Fibroblast of lung (primary cell): ENCODE measurements at regions not wholly inside any gene's neighbourhood (a gene's known extent, or its start where the extent isn't known, plus 50 kb on each side); places are given as distances from the start of the nearest gene placed in this dataset.

Experiments used
- DNase-seq, 2 donors: peaks; one replicate each; pipeline versions ENCODE4 v3.0.0 to v3.0.0-alpha.2; 2010; ENCODE audit warnings: low read depth in 2 of 2
- H2AFZ ChIP-seq: 2 replicates; pipeline ENCODE4 v1.5.1; 2012; ENCODE audit warnings: low read length, control low read depth, inconsistent platforms
- H3K27ac ChIP-seq: 2 replicates; pipeline ENCODE4 v1.5.1; 2011; ENCODE audit warnings: low read length, control low read depth; ENCODE audit not compliant: insufficient read depth
- H3K27me3 ChIP-seq: 2 replicates; pipeline ENCODE4 v1.5.1; 2011; ENCODE audit warnings: mild to moderate bottlenecking, low read length; ENCODE audit not compliant: control insufficient read depth, insufficient read depth
- H3K36me3 ChIP-seq: 2 replicates; pipeline ENCODE4 v1.5.1; 2011; ENCODE audit warnings: low read length; ENCODE audit not compliant: control insufficient read depth, insufficient read depth
- H3K4me1 ChIP-seq: 2 replicates; pipeline ENCODE4 v1.5.1; 2011; ENCODE audit warnings: low read length; ENCODE audit not compliant: control insufficient read depth, insufficient read depth; ENCODE audit errors: extremely low read depth
- H3K4me2 ChIP-seq: 2 replicates; pipeline ENCODE4 v1.5.1; 2011; ENCODE audit warnings: low read length, control low read depth; ENCODE audit not compliant: insufficient read depth; ENCODE audit errors: extremely low read depth
- H3K4me3 ChIP-seq, 4 experiments: fragments of 200-600 bp in 1 of 4; sonication (generic) in 1 of 4; replicated peaks in 1 of 4; 2 replicates each; pipeline ENCODE4 v1.5.1; 2011 to 2016; ENCODE audit warnings: low read length in 4 of 4, low read depth in 3 of 4, mild to moderate bottlenecking in 3 of 4, control low read depth in 2 of 4, inconsistent platforms in 1 of 4, mixed read lengths in 1 of 4; ENCODE audit not compliant: insufficient read depth in 1 of 4; ENCODE audit errors: control extremely low read depth in 1 of 4
- H3K79me2 ChIP-seq: 2 replicates; pipeline ENCODE4 v1.5.1; 2012; ENCODE audit warnings: mild to moderate bottlenecking, low read length, inconsistent platforms; ENCODE audit not compliant: control insufficient read depth, insufficient read depth
- H3K9ac ChIP-seq: 2 replicates; pipeline ENCODE4 v1.5.1; 2011; ENCODE audit warnings: mild to moderate bottlenecking, low read length, control low read depth; ENCODE audit not compliant: insufficient read depth
- H3K9me3 ChIP-seq: 2 replicates; pipeline ENCODE4 v1.5.1; 2012; ENCODE audit warnings: low read depth, low read length; ENCODE audit not compliant: control insufficient read depth, insufficient read depth
- H4K20me1 ChIP-seq: 2 replicates; pipeline ENCODE4 v1.5.1; 2011; ENCODE audit warnings: low read length; ENCODE audit not compliant: control insufficient read depth, insufficient read depth; ENCODE audit errors: extremely low read depth
- EZH2 ChIP-seq: IDR thresholded peaks from 2 replicates; pipeline ENCODE4 v1.5.1; 2012; ENCODE audit warnings: low read length, control low read depth, mild to moderate bottlenecking; ENCODE audit errors: missing control alignments
- TF ChIP-seq, protein P1 (sequence below), 2 donors: IDR thresholded peaks in 1 of 2; conservative IDR thresholded peaks in 1 of 2; 1 replicate in 1 of 2; 2 replicates in 1 of 2; pipeline ENCODE4 v1.5.1; 2011 to 2012; ENCODE audit warnings: low read length in 2 of 2, control low read depth in 1 of 2, inconsistent platforms in 1 of 2, low read depth in 1 of 2, mild to moderate bottlenecking in 1 of 2

DNA sequence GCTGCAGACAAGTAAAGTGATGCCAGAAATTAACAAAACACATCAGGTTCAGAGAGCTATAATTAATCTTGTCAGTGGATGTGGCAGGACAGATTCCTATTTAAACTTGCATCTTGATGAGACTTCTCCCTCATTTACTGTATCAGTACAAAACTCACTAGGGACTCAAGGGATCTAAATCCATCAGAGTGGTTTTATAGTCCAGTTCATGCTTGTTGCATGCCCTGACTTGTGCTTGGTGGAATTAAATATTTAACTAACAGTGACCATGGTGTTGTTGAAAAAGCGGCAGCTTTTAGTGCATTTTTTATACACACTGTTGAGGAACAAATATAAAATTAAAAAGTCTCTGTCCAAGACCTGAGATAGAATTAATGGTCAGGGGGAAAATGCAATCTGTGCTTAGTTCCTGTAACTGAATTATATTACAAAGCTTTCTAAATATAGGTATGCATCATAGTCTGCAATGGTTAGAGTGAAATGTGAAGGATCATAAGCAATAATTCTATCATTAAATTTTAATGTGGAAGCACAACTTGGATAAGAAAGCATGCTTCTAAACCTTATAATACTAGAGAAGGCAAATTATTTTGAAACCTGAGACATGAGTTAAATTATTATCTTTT, 1475.5 kb upstream of the TENM4 start:
- Histone ChIP-seq H3K9me3 (no peaks in the 10 kb centered on the region), H3K4me3 (no peak overlapping the region), H4K20me1 (no peaks in the 10 kb centered on the region), H2AFZ (no peak overlapping the region), H3K79me2 (no peaks in the 10 kb centered on the region), H3K27me3 (no peaks in the 10 kb centered on the region), H3K36me3 (no peaks in the 10 kb centered on the region), H3K4me2 (no peak overlapping the region), H3K9ac (no peak overlapping the region), H3K27ac (no peak overlapping the region), H3K4me1 (no peaks in the 10 kb centered on the region)
- DNase-seq: no peak
- TF ChIP-seq, protein P1, sequence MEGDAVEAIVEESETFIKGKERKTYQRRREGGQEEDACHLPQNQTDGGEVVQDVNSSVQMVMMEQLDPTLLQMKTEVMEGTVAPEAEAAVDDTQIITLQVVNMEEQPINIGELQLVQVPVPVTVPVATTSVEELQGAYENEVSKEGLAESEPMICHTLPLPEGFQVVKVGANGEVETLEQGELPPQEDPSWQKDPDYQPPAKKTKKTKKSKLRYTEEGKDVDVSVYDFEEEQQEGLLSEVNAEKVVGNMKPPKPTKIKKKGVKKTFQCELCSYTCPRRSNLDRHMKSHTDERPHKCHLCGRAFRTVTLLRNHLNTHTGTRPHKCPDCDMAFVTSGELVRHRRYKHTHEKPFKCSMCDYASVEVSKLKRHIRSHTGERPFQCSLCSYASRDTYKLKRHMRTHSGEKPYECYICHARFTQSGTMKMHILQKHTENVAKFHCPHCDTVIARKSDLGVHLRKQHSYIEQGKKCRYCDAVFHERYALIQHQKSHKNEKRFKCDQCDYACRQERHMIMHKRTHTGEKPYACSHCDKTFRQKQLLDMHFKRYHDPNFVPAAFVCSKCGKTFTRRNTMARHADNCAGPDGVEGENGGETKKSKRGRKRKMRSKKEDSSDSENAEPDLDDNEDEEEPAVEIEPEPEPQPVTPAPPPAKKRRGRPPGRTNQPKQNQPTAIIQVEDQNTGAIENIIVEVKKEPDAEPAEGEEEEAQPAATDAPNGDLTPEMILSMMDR (conservative IDR thresholded peaks at IDR 0.05 in 1 of 2, IDR thresholded peaks at IDR 0.05 in 1 of 2; ENCODE audit: low read depth in 1 of 2, low read length in 2 of 2): no peak
- no peak for TF ChIP-seq EZH2

DNA sequence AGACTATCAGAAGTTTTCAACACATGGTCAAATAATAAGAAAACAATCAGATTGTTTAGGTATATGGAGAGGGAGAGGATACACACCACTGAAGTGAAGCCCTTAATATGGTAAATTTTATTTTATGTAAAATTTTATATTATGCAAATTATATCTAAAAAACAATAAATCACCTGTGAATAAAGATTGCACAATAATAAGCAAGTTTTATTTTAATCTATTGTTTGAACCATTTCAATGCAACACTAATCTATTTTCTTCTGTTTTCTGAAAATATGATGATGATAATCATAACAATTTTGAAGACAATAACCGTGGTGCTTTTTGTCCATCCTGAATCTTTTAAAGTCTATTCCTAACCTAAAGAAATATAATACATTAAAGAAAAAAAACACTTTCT, 1473.5 kb upstream of the TENM4 start:
- Histone ChIP-seq H3K9me3 (no peaks in the 10 kb centered on the region), H3K36me3 (no peaks in the 10 kb centered on the region), H3K27ac (no peak overlapping the region), H3K27me3 (no peaks in the 10 kb centered on the region), H3K4me2 (no peak overlapping the region), H4K20me1 (no peaks in the 10 kb centered on the region), H3K79me2 (no peaks in the 10 kb centered on the region), H3K9ac (no peak overlapping the region), H3K4me1 (no peaks in the 10 kb centered on the region), H3K4me3 (no peak overlapping the region), H2AFZ (no peak overlapping the region)
- DNase-seq: no peak
- TF ChIP-seq, protein P1 (conservative IDR thresholded peaks at IDR 0.05 in 1 of 2, IDR thresholded peaks at IDR 0.05 in 1 of 2; ENCODE audit: low read depth in 1 of 2, low read length in 2 of 2): no peak
- TF ChIP-seq EZH2: no peak

DNA sequence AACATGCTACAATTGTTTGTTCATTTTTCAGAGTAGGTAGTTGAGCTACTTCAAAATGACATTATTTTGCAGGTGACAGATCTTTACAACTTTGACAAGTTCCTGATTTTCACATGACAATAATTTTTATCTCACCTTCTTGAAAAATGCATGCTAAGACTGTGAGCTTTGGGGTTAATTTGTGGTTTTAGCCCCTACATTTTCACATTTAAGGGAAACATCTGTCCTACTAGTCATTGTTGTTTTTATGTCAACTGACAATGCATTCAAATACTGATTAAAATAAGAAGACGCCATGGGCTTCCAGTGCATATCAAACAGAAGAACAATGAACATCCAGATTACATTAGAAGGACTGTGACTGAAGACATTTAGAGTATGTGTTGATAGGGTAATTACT, 1470.8 kb upstream of the TENM4 start:
- H3K4me1 ChIP-seq: no peaks in the 10 kb centered on the region
- H3K9ac ChIP-seq: no peak overlapping the region
- H3K4me3 ChIP-seq: no peak overlapping the region
- no peaks in the 10 kb centered on the region for H3K79me2 ChIP-seq
- H3K27me3 ChIP-seq: no peaks in the 10 kb centered on the region
- no peaks in the 10 kb centered on the region for H3K36me3 ChIP-seq
- TF ChIP-seq, protein P1 (conservative IDR thresholded peaks at IDR 0.05 in 1 of 2, IDR thresholded peaks at IDR 0.05 in 1 of 2; ENCODE audit: low read depth in 1 of 2, low read length in 2 of 2): no peak
- no peak for TF ChIP-seq EZH2
- no peaks in the 10 kb centered on the region for H4K20me1 ChIP-seq
- DNase-seq: no peak
- no peak overlapping the region for H3K27ac ChIP-seq
- H3K4me2 ChIP-seq: no peak overlapping the region
- no peak overlapping the region for H2AFZ ChIP-seq
- H3K9me3 ChIP-seq: no peaks in the 10 kb centered on the region
